Panc1 (cell line): ENCODE measurements at regions not wholly inside any gene's neighbourhood (a gene's known extent, or its start where the extent isn't known, plus 50 kb on each side); places are given as distances from the start of the nearest gene placed in this dataset.
A peak's percentile ranks its signal among the peaks of the same experiment; 100 is the strongest.

Experiments
- ATAC-seq: fragments of 200-7000 bp; cut with Tn5 transposase; 2 replicates; pipeline ENCODE4 v1.9.1; 2020; ENCODE audit warnings: mild to moderate bottlenecking, moderate library complexity
- BruUV-seq: library from RNA; stranded (reverse); fragments of 400-500 nt; replicated peaks from 2 replicates; lab custom pipeline; 2021; lab: Mats Ljungman, UMichigan
- CTCF ChIA-PET: fragments of 300-600 bp; sonication (Branson Sonifier 250); formaldehyde crosslinking; loops from one replicate; lab custom pipeline; 2022; ENCODE audit warnings: antibody characterized with exemption; lab: Charles Lee
- POLR2A ChIA-PET: fragments of 300-600 bp; sonication (Branson Sonifier 250); formaldehyde crosslinking; loops from one replicate; lab custom pipeline; 2022; ENCODE audit warnings: antibody characterized with exemption; lab: Charles Lee
- DNase-seq: peaks from one replicate; pipeline ENCODE4 v3.0.0-alpha.2; 2010; ENCODE audit warnings: low read depth, low spot score
- H3K27ac ChIP-seq: 2 replicates; pipeline ENCODE4 v1.5.1; 2011; ENCODE audit warnings: mild to moderate bottlenecking, low read length, inconsistent platforms
- H3K27me3 ChIP-seq: fragments of 200-500 bp; sonication (Bioruptor generic); 2 replicates; pipeline ENCODE4 v1.6.0; 2014; ENCODE audit warnings: low read length, inconsistent platforms; ENCODE audit not compliant: control insufficient read depth, insufficient read depth
- H3K36me3 ChIP-seq: fragments of 200-500 bp; sonication (Bioruptor generic); 2 replicates; pipeline ENCODE4 v1.5.1; 2014; ENCODE audit warnings: inconsistent platforms, mild to moderate bottlenecking, low read length, moderate library complexity; ENCODE audit not compliant: control insufficient read depth, insufficient read depth
- H3K4me1 ChIP-seq: 2 replicates; pipeline ENCODE4 v1.5.1; 2011; ENCODE audit warnings: inconsistent platforms, mild to moderate bottlenecking, low read length, moderate library complexity; ENCODE audit not compliant: control insufficient read depth, insufficient read depth
- H3K4me3 ChIP-seq, 2 experiments: 2 replicates each; pipeline ENCODE4 v1.5.1; 2011 to 2012; ENCODE audit warnings: low read depth in 2 of 2, low read length in 2 of 2, mild to moderate bottlenecking in 2 of 2, inconsistent platforms in 1 of 2, moderate library complexity in 1 of 2
- H3K9me3 ChIP-seq: fragments of 200-500 bp; sonication (Bioruptor generic); 2 replicates; pipeline ENCODE4 v1.5.1; 2014; ENCODE audit warnings: low read depth, mild to moderate bottlenecking, inconsistent platforms, low read length, moderate library complexity; ENCODE audit not compliant: control insufficient read depth, insufficient read depth
- CTCF ChIP-seq: fragments of 450-650 bp; IDR thresholded peaks from 2 replicates; pipeline ENCODE4 v1.5.1; 2017; ENCODE audit warnings: mild to moderate bottlenecking
- POLR2AphosphoS5 ChIP-seq: IDR thresholded peaks from 2 replicates; pipeline ENCODE4 v1.6.1; 2012; ENCODE audit warnings: mild to moderate bottlenecking, low read depth, low read length, moderate library complexity
- REST ChIP-seq, 2 experiments: IDR thresholded peaks; 2 replicates each; pipeline ENCODE4 v1.6.1; 2011 to 2012; ENCODE audit warnings: low read depth in 2 of 2, control low read depth in 1 of 2, low read length in 1 of 2, mild to moderate bottlenecking in 1 of 2, moderate library complexity in 1 of 2; ENCODE audit not compliant: insufficient read depth in 1 of 2
- SIN3A ChIP-seq: IDR thresholded peaks from 2 replicates; pipeline ENCODE4 v1.6.1; 2012; ENCODE audit warnings: low read depth, mild to moderate bottlenecking, low read length, moderate library complexity, borderline replicate concordance; ENCODE audit not compliant: insufficient read depth
- TCF7L2 ChIP-seq: IDR thresholded peaks from 2 replicates; pipeline ENCODE4 v1.6.1; 2011; ENCODE audit warnings: mild to moderate bottlenecking, low read depth, low read length, inconsistent platforms
- in situ Hi-C: cut with HindIII; loops from 2 replicates; pipeline ENCODE4 v1.10.0; 2016; ENCODE audit warnings: low sequenced_read_pairs, low pct_unique_long_range_greater_than_20kb
- intact Hi-C: fragments of 100-400 bp; cut with micrococcal nuclease; formaldehyde crosslinking; loops from one replicate; pipeline ENCODE4 v1.10.0; 2022; ENCODE audit not compliant: unreplicated experiment

DNA sequence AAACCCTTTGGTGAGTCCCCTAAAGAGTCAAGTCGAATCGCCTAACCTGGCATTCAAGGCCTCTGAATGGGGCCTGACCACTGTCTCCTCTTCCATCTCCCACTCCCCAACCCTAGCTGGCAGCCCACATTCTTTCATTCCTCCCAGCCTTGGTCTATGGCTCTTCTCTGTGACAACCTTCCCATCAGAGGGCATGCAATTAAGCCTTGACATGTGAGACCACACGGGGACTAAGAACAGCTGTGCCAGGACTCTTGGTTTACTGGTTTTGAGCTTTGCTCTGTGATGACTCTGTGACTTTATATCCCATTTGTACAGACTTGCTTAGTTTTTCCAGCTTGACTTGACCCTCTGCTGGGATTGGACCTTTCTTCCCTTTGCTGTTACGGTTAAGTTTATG, 116.6 kb downstream of the BUB3 start:
- no peaks in the 10 kb centered on the region for H3K27me3 ChIP-seq
- in situ Hi-C loops = no loop called here
- H3K36me3 ChIP-seq = no peaks in the 10 kb centered on the region
- DNase-seq (no peak), ATAC-seq (no peak)
- no peak overlapping the region for H3K4me3 ChIP-seq
- no peaks in the 10 kb centered on the region for H3K4me1 ChIP-seq
- ChIA-PET CTCF (interaction anchor here (0.7 kb wide), 1 partner anchor 29 kb away, joined by 3 read pairs; no protein-coding TSS in a partner anchor), POLR2A (no interaction called here)
- intact Hi-C loops = no loop called here
- TF ChIP-seq POLR2AphosphoS5 (no peak), REST (IDR thresholded peaks at IDR 0.05; ENCODE audit: insufficient read depth in 1 of 2, low read depth in 2 of 2, low read length in 1 of 2) (no peak), SIN3A (no peak), TCF7L2 (no peak), CTCF (no peak)
- H3K9me3 ChIP-seq = no peaks in the 10 kb centered on the region
- no peak overlapping the region for H3K27ac ChIP-seq
- BruUV-seq = no TSS peak

DNA sequence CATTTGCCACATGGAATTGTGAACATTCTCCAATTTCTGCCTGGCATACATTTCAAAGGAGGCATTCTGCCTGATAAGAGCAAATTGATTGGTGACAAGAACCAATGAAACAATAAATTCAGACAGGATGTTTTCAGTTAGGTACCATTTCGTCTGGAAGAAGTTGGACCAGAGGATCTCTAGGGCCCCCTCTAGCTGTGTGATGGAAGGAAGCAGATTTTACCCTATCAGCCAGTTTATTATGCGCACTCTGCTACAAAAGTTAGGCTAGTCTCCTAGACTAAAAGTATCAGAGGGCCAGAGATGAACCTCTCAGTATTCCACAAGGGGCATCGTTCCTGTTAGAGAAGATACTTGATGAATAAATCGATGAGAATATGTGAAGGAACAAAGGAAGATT, 118.0 kb downstream of the BUB3 start:
- no TSS peak for BruUV-seq
- no peaks in the 10 kb centered on the region for H3K9me3 ChIP-seq
- in situ Hi-C loops (no loop called here), intact Hi-C loops (no loop called here)
- no peak for DNase-seq
- H3K36me3 ChIP-seq = no peaks in the 10 kb centered on the region
- no peaks in the 10 kb centered on the region for H3K27me3 ChIP-seq
- ChIA-PET CTCF (no interaction called here), POLR2A (no interaction called here)
- no peak overlapping the region for H3K27ac ChIP-seq
- no peaks in the 10 kb centered on the region for H3K4me1 ChIP-seq
- no peak overlapping the region for H3K4me3 ChIP-seq
- TF ChIP-seq CTCF (peak; percentile 63), TCF7L2 (no peak)
- ATAC-seq = no peak
